SK-N-SH (cell line): ENCODE measurements at regions not wholly inside any gene's neighbourhood (a gene's known extent, or its start where the extent isn't known, plus 50 kb on each side); places are given as distances from the start of the nearest gene placed in this dataset.

Experiments used
- CHD2 ChIP-seq: fragments of 150-350 bp; IDR thresholded peaks from 2 replicates; pipeline ENCODE4 v1.6.1; 2018; ENCODE audit warnings: low read length; ENCODE audit not compliant: partially characterized antibody
- CTCF ChIP-seq: fragments of 200-600 bp; sonication (generic); IDR thresholded peaks from 2 replicates; pipeline ENCODE4 v1.6.1; 2017; ENCODE audit warnings: antibody characterized with exemption, mild to moderate bottlenecking, moderate library complexity
- EP300 ChIP-seq, 2 experiments: IDR thresholded peaks; 2 replicates each; pipeline versions ENCODE4 v1.4.0 to v1.6.1; 2012; ENCODE audit warnings: borderline replicate concordance in 1 of 2, low read depth in 1 of 2, low read length in 1 of 2
- EZH2phosphoT487 ChIP-seq: fragments of 200-600 bp; sonication (generic); IDR thresholded peaks from 2 replicates; pipeline ENCODE4 v1.6.1; 2017; ENCODE audit warnings: low read depth, mixed run types, mild to moderate bottlenecking, antibody characterized with exemption, moderate library complexity, borderline replicate concordance
- MXI1 ChIP-seq: IDR thresholded peaks from 2 replicates; pipeline ENCODE4 v1.6.1; 2012; ENCODE audit warnings: mild to moderate bottlenecking, low read depth, low read length, improper control_type of control experiment
- NFIC ChIP-seq: IDR thresholded peaks from 2 replicates; pipeline ENCODE4 v1.4.0; 2012; ENCODE audit warnings: borderline replicate concordance
- POLR2AphosphoS5 ChIP-seq: IDR thresholded peaks from 2 replicates; pipeline ENCODE4 v1.6.1; 2012; ENCODE audit warnings: low read depth, low read length
- RAD21 ChIP-seq: IDR thresholded peaks from 2 replicates; pipeline ENCODE4 v1.6.1; 2012; ENCODE audit warnings: mild to moderate bottlenecking, low read length
- USF2 ChIP-seq: fragments of 150-350 bp; IDR thresholded peaks from 2 replicates; pipeline ENCODE4 v1.6.1; 2017; ENCODE audit warnings: antibody characterized with exemption, low read length, low read depth, borderline replicate concordance

- TF ChIP-seq CTCF (no peak), USF2 (no peak), EP300 (IDR thresholded peaks at IDR 0.05; ENCODE audit: borderline replicate concordance in 1 of 2, low read depth in 1 of 2, low read length in 1 of 2) (no peak), MXI1 (no peak), RAD21 (no peak), CHD2 (no peak), POLR2AphosphoS5 (no peak), EZH2phosphoT487 (no peak), NFIC (no peak)
Observed at GRCh38 chr3:81936817-81937216, 175.4 kb upstream of the GBE1 start.
